ENCODE measurements at regions not wholly inside any gene's neighbourhood (a gene's known extent, or its start where the extent isn't known, plus 50 kb on each side); places are given as distances from the start of the nearest gene placed in this dataset.

DNA sequence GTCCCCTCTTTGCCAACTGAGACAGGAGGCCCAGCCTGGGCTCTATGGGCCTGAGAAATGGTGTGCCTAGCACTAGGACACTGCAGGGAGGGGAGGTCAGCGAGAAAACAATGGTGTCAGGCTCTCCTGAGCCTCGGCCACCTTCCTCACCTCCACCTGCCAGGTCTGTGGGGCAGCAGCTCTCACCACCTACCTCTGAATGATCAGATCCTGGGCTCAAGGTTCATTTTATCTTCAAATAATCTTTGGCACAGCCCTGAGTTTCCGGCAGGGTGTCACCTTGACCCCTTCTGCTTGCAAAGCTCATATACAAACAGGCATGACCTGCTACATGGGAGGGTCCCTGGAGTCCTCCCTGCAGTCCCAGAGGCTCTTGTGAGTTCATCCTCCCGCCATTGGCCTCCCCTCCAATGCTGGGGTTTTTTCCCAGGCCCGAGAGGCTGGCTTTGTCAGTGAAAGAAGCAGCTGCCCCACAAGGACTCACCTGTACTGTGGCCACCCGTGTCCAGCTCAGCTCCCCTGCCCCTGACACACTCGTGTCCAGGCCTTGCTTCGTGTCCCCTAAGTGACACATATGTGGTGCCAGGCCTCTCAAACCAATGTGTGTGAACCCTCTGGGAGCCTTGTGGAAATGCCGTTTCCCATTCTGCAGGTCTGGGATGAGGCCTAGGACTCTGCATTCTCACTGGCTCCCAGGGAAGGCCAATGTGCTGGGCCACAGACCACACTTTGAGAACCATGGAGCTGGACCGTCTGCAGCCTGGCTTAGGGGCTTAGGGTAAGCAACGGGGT, 176.8 kb upstream of the CIBAR2 start (continued):
- TF ChIP-seq XBP1 (CRISPR knock-in tag; IDR thresholded peaks at IDR 0.05), result no peak
- no peak for TF ChIP-seq TRIM22 (IDR thresholded peaks at IDR 0.05)
- peak; percentile 62; the same call in 1 of the 2 replicates for TF ChIP-seq GZF1 (CRISPR knock-in tag; IDR thresholded peaks at IDR 0.05)
- peak; percentile 98 for TF ChIP-seq GATAD2A (CRISPR knock-in tag; IDR thresholded peaks at IDR 0.05)
- TF ChIP-seq ZBTB37 (CRISPR knock-in tag; IDR thresholded peaks at IDR 0.05), result no peak
- TF ChIP-seq CEBPG (CRISPR knock-in tag; IDR thresholded peaks at IDR 0.05), result peak; percentile 58; the same call in 1 of the 2 replicates
- TF ChIP-seq ZBTB7A (CRISPR knock-in tag; IDR thresholded peaks at IDR 0.05), result peak; percentile 99
- TF ChIP-seq ZNF766 (CRISPR knock-in tag; IDR thresholded peaks at IDR 0.05; ENCODE audit: borderline replicate concordance), result no peak
- TF ChIP-seq ZNF615 (CRISPR knock-in tag; IDR thresholded peaks at IDR 0.05; ENCODE audit: borderline replicate concordance), result no peak
- TF ChIP-seq NONO (IDR thresholded peaks at IDR 0.05), result no peak
- TF ChIP-seq NONO (CRISPR knock-in tag; conservative IDR thresholded peaks at IDR 0.05), result peak; percentile 86; the same call in 1 of the 2 replicates
- peak; percentile 75; the same call in 1 of the 2 replicates for TF ChIP-seq ZNF761 (CRISPR knock-in tag; conservative IDR thresholded peaks at IDR 0.05)
- TF ChIP-seq FOXP4 (CRISPR knock-in tag; IDR thresholded peaks at IDR 0.05), result peak; percentile 89
- TF ChIP-seq ZNF619 (CRISPR knock-in tag; IDR thresholded peaks at IDR 0.05), result 0 out of 2 replicates have a peak, but pooled peaks have one; percentile 35
- no peak for TF ChIP-seq TSC22D2 (CRISPR knock-in tag; IDR thresholded peaks at IDR 0.05; ENCODE audit: borderline replicate concordance)
- TF ChIP-seq ZNF275 (CRISPR knock-in tag; IDR thresholded peaks at IDR 0.05; ENCODE audit: borderline replicate concordance), result no peak
- TF ChIP-seq, protein P1, sequence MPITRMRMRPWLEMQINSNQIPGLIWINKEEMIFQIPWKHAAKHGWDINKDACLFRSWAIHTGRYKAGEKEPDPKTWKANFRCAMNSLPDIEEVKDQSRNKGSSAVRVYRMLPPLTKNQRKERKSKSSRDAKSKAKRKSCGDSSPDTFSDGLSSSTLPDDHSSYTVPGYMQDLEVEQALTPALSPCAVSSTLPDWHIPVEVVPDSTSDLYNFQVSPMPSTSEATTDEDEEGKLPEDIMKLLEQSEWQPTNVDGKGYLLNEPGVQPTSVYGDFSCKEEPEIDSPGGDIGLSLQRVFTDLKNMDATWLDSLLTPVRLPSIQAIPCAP (CRISPR knock-in tag; IDR thresholded peaks at IDR 0.05; ENCODE audit: low read depth), result no peak
- TF ChIP-seq, protein P2, sequence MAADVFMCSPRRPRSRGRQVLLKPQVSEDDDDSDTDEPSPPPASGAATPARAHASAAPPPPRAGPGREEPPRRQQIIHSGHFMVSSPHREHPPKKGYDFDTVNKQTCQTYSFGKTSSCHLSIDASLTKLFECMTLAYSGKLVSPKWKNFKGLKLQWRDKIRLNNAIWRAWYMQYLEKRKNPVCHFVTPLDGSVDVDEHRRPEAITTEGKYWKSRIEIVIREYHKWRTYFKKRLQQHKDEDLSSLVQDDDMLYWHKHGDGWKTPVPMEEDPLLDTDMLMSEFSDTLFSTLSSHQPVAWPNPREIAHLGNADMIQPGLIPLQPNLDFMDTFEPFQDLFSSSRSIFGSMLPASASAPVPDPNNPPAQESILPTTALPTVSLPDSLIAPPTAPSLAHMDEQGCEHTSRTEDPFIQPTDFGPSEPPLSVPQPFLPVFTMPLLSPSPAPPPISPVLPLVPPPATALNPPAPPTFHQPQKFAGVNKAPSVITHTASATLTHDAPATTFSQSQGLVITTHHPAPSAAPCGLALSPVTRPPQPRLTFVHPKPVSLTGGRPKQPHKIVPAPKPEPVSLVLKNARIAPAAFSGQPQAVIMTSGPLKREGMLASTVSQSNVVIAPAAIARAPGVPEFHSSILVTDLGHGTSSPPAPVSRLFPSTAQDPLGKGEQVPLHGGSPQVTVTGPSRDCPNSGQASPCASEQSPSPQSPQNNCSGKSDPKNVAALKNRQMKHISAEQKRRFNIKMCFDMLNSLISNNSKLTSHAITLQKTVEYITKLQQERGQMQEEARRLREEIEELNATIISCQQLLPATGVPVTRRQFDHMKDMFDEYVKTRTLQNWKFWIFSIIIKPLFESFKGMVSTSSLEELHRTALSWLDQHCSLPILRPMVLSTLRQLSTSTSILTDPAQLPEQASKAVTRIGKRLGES (CRISPR knock-in tag; IDR thresholded peaks at IDR 0.05; ENCODE audit: borderline replicate concordance), result no peak
- TF ChIP-seq MIXL1 (CRISPR knock-in tag; IDR thresholded peaks at IDR 0.05), result peak; percentile 96
- TF ChIP-seq TARDBP (CRISPR knock-in tag; IDR thresholded peaks at IDR 0.05), result peak; percentile 91
- TF ChIP-seq CBFB (CRISPR knock-in tag; IDR thresholded peaks at IDR 0.05), result no peak; the same call in 1 of the 2 replicates
